ENCODE measurements at regions not wholly inside any gene's neighbourhood (a gene's known extent, or its start where the extent isn't known, plus 50 kb on each side); places are given as distances from the start of the nearest gene placed in this dataset.
A peak's percentile ranks its signal among the peaks of the same experiment; 100 is the strongest.

GRCh38 chr5:10059980-10060379, 189.7 kb downstream of the ATPSCKMT start:
- TF ChIP-seq POLR2A (IDR thresholded peaks at IDR 0.05; ENCODE audit: low read length), result no peak
- TF ChIP-seq CTCF (IDR thresholded peaks at IDR 0.05), result no peak
- TF ChIP-seq RAD21 (conservative IDR thresholded peaks at IDR 0.05 in 1 of 2, IDR thresholded peaks at IDR 0.05 in 1 of 2), result peak in 1 of 2 experiments; percentile 8; a peak in 1 of 5 replicates
- no peak for TF ChIP-seq MAX (IDR thresholded peaks at IDR 0.05)
- no peak for TF ChIP-seq CEBPB (IDR thresholded peaks at IDR 0.05)
- no peak for TF ChIP-seq HMGXB4 (CRISPR knock-in tag; IDR thresholded peaks at IDR 0.05; ENCODE audit: borderline replicate concordance)
- TF ChIP-seq SREBF2 (IDR thresholded peaks at IDR 0.05), result no peak
- no peak for TF ChIP-seq CBX8 (IDR thresholded peaks at IDR 0.05)
- no peak for TF ChIP-seq JUNB (IDR thresholded peaks at IDR 0.05)
- TF ChIP-seq CHD2 (IDR thresholded peaks at IDR 0.05; ENCODE audit: low read length, partially characterized antibody), result no peak
- TF ChIP-seq ZSCAN20 (CRISPR knock-in tag; IDR thresholded peaks at IDR 0.05), result no peak
